NCI-H2107 (cell line): ENCODE measurements at regions not wholly inside any gene's neighbourhood (a gene's known extent, or its start where the extent isn't known, plus 50 kb on each side); places are given as distances from the start of the nearest gene placed in this dataset.
"Not testable (repeated sequence)": the region's sequence is repeated elsewhere in the genome, so short reads cannot be mapped to it uniquely, and the experiment has no call there.

Experiments used
- DNase-seq: peaks from one replicate; lab custom pipeline; 2025; lab: John Stamatoyannopoulos, UW

DNA sequence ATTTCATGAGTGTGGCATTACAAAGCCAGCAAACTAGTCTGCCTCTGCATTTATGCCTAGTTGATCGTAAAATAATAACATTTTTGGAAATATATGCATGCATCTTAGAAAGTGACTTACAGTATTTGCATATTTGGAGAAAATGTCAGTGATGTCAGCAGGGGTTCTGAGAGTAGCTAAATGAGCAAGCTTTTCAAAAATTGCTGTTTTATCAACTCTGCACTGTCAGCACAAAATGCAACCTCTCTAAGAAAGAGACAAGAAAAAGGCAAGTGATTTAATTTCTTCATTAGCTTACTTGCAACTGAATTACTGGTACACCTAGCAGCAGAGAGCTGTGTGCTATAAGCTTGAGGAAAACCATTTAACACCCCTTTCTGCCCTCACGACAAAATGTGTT, 632.5 kb upstream of the MMS22L start:
- DNase-seq: no peak

GRCh38 chr6:97917369-97917768, 634.4 kb upstream of the MMS22L start:
- no peak for DNase-seq

GRCh38 chr6:97919046-97919445, 636.0 kb upstream of the MMS22L start:
- no peak for DNase-seq

- DNase-seq: no peak
Measured at GRCh38 chr6:97919631-97920030, 636.6 kb upstream of the MMS22L start.

DNA sequence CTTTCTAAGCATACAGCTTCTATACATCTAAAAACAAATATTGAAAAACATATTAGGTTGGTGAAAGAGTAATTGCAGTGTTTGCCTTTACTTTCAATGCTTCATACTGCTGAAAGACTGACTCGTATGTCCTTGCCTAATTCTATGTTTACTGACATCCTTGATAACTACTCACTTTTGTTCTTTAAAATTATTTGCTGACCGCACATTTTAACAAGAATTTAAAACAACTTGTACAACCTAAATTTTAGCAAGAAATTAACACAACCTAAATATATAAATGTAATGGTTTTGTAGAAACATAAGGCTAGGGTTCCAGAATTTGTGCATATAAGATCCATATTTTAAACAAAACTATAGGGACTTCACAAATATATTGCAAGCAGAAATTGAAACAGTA, 640.2 kb upstream of the MMS22L start:
- no peak for DNase-seq

- DNase-seq: no peak
Measured at GRCh38 chr6:97925504-97925903, 642.5 kb upstream of the MMS22L start.

GRCh38 chr6:97939440-97940168, 656.6 kb upstream of the MMS22L start:
- no peak for DNase-seq

GRCh38 chr6:97947841-97948240, 664.8 kb upstream of the MMS22L start:
- peak; percentile 36 for DNase-seq

DNA sequence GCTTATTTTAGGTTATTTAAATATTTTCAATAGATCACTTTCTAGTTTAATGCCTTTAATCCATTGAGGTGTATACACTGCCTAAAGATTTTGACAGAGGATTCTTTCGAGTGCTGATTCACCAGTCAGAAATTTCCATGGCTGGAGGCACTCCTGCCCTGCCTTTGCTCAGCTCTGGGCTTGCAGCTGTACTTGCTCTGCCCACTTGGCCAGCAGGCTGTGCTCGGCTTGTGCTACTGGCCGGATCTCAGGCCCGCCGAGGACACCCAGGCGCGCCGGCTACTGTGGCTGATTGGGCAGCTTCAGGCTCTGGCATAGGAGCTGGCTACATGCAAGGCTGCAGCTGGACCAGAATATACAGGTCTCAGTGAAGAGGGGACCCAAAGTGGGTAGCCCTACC, 675.1 kb upstream of the MMS22L start:
- no peak for DNase-seq

DNA sequence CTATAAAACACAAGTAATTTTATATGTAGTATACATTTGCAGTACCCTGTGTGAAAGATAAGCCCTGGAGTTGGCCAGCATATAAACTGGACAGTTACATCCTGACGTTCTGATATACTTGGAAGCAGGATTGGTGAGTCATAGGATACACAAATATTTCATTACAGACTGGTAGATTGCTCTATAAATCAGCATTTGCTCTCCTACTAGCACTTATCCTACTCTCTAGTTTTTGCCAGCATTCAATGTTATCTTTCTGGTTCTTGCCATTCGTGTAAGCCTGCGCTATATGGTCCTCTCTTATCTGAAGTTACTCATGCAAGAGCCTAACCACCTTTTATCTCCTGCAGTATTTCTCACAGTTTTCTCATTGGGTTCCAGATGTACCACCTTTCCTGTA, 680.2 kb upstream of the MMS22L start:
- no peak for DNase-seq

- no peak for DNase-seq
Measured at GRCh38 chr6:97969065-97969464, 686.0 kb upstream of the MMS22L start.

DNA sequence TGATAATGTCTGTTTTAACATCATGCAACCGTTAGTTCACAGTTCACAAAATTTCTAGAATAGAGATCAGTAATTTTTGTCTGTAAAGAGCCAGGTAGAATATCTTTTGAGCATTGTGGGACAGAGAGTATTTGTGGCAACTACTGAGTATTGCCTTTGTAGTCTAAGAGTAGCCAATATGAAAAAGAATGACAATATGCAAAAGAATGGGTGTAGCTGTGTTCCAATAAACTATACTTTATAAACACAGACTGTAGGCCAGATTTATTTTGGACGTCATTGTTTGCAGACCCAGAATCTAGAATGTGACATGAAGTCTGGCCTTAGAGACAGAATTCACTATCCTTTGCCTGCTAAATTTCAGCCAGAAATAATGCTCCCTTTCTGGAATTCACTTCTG, 694.1 kb upstream of the MMS22L start:
- DNase-seq: no peak

DNA sequence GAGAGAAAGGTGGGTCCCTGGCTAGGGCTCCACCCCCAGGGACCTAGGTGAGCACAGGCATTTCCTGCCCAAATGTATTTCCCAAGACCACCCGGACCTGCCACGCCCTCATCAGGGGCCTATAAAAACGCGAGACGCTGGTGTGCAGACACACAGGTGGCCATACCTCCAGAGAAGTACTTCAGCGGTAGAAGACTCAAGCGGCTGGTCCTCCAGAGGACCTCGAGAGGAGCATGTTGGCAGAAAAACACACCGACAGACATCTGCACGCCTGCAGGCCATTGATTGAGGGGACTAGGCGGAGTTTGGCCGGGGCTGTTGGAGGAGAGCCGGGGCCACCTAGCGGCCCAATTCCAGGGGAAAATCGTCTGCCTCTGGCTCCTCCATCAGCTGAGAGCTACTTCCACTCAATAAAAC, 695.8 kb upstream of the MMS22L start:
- no peak for DNase-seq

- not testable (repeated sequence) for DNase-seq
Measured at GRCh38 chr6:97979285-97979684, 696.3 kb upstream of the MMS22L start.

GRCh38 chr6:97989451-97989850, 706.4 kb upstream of the MMS22L start:
- no peak for DNase-seq

DNA sequence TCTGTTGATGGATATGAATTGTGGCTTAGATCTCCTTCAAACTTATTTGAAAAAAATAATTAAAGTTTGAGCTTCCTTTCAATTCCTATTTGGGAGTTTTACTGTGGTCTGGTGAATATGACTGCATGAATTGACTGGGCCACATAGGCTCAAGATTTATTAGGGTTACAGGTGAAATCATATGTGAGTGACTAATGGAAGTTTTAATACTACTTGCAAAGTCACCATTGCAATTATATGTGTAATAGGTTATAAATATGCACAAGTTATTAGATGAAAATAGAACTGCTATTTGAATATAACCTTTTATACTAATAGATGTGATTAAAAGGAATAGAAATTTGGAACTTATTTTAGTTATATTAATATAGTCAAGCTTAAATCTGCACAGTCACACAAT, 712.1 kb upstream of the MMS22L start:
- no peak for DNase-seq

GRCh38 chr6:98002678-98003077, 719.7 kb upstream of the MMS22L start:
- DNase-seq: no peak

DNA sequence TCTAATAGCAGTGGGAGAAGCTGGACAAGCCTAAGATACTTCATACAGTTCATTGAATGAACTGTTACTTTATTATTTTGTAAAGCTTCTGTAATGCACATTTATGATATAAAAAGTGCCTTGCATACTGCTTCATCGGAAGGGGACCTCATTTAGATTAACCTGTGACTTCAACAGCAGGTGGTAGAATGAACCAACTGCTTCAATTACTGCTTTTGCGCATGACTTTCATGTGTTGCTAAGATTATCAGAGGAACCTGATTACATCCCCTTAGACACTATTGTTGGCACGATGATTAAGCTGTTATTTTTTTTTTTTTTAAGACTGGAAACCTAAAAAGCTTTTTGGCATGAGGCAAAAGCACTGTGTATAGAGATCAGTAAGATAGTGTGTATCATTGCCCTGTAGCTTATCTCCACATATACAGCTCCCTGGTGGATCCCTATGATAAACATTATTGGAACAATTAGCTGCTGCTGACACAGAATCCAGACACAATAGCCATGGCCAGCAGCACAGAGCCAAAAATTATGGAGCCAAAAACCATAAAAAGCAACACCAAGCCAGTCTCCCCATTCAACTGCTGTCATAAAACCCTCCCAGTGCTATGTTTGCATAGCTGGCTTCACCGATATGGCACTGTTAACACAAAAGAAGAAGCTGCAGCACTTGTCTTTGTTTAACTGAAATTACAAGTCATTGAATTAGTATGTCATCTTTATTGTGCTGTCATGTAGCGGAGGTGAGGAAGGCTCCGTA, 731.6 kb upstream of the MMS22L start:
- no peak for DNase-seq

DNA sequence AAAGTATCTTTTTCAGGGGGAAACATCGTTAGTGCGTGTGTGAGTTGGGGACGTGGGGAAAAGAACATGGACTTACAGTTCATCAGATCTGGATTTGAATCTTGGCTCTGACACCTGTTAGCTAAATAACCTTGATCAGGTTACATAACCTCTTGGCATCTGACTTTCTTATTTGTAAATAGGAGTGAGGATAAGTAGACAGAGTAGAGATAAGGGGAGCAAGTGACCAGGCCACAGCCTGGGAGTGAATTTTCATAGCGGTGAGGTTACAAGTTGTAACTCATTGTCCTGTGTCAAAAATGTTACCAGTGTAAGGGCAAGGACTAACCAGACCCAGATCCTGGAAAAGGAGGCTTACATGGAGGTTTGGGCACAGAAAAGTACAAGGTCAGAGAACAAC, 733.5 kb upstream of the MMS22L start:
- no peak for DNase-seq

DNA sequence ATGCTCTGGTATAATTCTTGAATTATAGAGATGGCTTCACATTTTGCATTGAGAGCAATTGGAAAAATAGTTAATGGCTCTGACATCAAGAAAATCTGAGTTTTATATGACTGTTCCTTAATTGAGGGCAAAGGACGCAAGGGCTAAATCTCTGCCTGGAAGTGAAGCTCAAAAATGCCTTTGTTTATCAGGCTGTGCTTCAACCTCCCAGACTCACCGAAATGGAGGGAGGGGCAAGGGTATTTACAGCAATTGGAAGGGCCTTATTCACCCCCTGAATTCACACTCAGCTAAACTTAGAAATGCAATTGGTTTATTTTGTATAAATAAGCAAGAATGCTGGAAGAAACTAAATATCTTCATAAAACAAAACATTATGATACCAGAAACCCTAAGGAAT, 737.2 kb upstream of the MMS22L start:
- DNase-seq: no peak

DNA sequence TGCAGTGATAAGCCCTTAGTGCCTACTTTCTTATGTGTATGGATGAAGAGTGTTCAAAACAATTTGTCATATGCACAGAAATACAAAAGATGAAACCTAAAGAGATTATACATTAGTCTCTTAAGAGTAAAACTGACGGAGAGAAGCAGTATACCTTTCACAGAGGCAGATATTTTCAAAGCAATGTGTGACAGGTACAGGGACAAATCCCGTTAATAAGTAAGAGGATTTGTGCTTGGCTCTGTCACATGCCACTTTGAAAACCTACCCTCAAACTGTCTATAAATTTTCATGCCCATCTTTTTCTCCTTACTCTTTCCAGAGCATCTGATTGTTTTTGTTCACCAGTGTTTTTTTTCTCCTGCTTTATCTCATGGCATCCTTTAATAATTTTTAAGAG, 741.3 kb upstream of the MMS22L start:
- DNase-seq: no peak

- DNase-seq: no peak
Measured at GRCh38 chr6:98027898-98028297, 744.9 kb upstream of the MMS22L start.

DNA sequence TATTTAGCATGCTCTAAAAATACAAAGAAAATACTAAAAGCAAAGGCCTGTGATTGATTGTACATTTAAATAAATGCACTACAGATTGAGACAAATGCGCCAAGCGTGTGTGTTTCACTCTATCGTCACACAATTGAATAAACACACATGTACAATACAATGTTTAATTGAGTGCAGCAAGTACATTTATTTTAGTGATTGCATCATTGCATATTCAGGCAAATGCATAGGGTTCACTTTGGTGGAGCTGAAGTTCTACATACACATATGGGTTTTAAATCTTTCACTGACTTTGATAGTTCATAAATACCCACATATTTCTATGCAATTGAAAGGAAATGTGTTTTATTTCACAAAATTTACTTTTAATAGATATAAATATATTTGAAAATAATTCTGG, 750.6 kb upstream of the MMS22L start:
- no peak for DNase-seq
